Panc1 (cell line): ENCODE measurements at regions not wholly inside any gene's neighbourhood (a gene's known extent, or its start where the extent isn't known, plus 50 kb on each side); places are given as distances from the start of the nearest gene placed in this dataset.

Source experiments
- POLR2AphosphoS5 ChIP-seq: IDR thresholded peaks from 2 replicates; pipeline ENCODE4 v1.6.1; 2012; ENCODE audit warnings: mild to moderate bottlenecking, low read depth, low read length, moderate library complexity
- TF ChIP-seq, protein P1 (sequence below), 2 experiments: IDR thresholded peaks; 2 replicates each; pipeline ENCODE4 v1.6.1; 2011 to 2012; ENCODE audit warnings: low read depth in 2 of 2, control low read depth in 1 of 2, low read length in 1 of 2, mild to moderate bottlenecking in 1 of 2, moderate library complexity in 1 of 2; ENCODE audit not compliant: insufficient read depth in 1 of 2
- TF ChIP-seq, protein P2 (sequence below): fragments of 450-650 bp; IDR thresholded peaks from 2 replicates; pipeline ENCODE4 v1.5.1; 2017; ENCODE audit warnings: mild to moderate bottlenecking

DNA sequence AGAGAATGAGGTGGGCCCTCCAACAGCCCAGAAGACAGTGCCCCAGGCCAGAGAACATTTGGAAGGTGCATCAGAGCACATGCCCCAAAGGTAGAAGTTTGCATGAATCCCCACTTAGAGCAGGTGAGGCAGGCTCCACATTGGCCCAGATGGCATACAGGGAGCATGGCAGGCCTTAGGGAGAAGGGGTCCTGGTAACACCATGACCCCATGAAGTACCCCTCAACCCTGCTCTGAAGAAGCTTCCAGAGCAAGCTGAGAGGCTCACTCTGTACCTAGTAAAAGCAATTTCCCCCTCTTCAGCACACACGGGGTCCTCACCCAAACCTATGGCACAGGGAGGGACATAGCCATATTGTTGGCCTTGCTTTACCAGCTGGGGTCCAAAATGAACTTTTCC lies 162.6 kb downstream of the BUB3 start:
- TF ChIP-seq, protein P1, sequence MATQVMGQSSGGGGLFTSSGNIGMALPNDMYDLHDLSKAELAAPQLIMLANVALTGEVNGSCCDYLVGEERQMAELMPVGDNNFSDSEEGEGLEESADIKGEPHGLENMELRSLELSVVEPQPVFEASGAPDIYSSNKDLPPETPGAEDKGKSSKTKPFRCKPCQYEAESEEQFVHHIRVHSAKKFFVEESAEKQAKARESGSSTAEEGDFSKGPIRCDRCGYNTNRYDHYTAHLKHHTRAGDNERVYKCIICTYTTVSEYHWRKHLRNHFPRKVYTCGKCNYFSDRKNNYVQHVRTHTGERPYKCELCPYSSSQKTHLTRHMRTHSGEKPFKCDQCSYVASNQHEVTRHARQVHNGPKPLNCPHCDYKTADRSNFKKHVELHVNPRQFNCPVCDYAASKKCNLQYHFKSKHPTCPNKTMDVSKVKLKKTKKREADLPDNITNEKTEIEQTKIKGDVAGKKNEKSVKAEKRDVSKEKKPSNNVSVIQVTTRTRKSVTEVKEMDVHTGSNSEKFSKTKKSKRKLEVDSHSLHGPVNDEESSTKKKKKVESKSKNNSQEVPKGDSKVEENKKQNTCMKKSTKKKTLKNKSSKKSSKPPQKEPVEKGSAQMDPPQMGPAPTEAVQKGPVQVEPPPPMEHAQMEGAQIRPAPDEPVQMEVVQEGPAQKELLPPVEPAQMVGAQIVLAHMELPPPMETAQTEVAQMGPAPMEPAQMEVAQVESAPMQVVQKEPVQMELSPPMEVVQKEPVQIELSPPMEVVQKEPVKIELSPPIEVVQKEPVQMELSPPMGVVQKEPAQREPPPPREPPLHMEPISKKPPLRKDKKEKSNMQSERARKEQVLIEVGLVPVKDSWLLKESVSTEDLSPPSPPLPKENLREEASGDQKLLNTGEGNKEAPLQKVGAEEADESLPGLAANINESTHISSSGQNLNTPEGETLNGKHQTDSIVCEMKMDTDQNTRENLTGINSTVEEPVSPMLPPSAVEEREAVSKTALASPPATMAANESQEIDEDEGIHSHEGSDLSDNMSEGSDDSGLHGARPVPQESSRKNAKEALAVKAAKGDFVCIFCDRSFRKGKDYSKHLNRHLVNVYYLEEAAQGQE (IDR thresholded peaks at IDR 0.05; ENCODE audit: insufficient read depth in 1 of 2, low read depth in 2 of 2, low read length in 1 of 2) = no peak
- no peak for TF ChIP-seq POLR2AphosphoS5
- TF ChIP-seq, protein P2, sequence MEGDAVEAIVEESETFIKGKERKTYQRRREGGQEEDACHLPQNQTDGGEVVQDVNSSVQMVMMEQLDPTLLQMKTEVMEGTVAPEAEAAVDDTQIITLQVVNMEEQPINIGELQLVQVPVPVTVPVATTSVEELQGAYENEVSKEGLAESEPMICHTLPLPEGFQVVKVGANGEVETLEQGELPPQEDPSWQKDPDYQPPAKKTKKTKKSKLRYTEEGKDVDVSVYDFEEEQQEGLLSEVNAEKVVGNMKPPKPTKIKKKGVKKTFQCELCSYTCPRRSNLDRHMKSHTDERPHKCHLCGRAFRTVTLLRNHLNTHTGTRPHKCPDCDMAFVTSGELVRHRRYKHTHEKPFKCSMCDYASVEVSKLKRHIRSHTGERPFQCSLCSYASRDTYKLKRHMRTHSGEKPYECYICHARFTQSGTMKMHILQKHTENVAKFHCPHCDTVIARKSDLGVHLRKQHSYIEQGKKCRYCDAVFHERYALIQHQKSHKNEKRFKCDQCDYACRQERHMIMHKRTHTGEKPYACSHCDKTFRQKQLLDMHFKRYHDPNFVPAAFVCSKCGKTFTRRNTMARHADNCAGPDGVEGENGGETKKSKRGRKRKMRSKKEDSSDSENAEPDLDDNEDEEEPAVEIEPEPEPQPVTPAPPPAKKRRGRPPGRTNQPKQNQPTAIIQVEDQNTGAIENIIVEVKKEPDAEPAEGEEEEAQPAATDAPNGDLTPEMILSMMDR = no peak
